DMS153 (cell line): ENCODE measurements at regions not wholly inside any gene's neighbourhood (a gene's known extent, or its start where the extent isn't known, plus 50 kb on each side); places are given as distances from the start of the nearest gene placed in this dataset.

Source experiments
- DNase-seq: peaks from one replicate; lab custom pipeline; 2025; lab: John Stamatoyannopoulos, UW

DNA sequence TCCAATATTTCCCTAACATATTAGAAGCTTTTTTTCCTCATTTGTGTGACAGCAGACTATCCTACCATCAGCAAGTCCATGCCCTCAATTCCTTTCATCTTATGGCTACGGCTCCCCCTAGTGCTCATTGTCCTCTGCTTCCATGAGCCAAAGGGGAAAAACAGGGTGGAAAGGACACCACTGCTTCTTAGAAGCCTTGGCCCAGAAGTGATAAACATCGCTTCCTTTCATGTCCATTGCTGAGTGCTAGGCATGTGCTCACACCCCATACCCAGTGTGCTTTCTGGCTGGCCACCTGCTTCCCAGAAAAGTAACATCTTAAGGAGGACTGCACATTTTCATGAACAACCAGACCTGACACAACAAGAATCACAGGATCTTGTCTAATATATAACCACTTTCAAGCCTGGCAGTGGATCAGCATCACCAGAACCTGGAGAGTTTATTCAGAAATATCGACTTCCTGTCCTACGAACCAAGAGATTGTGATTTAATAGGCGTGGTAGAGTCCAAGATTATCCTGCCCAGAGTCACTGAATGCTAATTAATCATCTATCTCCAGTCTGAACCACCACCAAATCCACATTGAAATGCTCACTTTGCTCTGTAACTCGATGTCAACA lies 650.5 kb upstream of the SORCS1 start:
- peak; percentile 38 for DNase-seq

- no peak for DNase-seq
Measured at GRCh38 chr10:107813451-107814162, 649.1 kb upstream of the SORCS1 start.

- DNase-seq = no peak
Measured at GRCh38 chr10:107809889-107810288, 645.4 kb upstream of the SORCS1 start.

- DNase-seq = no peak
Measured at GRCh38 chr10:107807836-107808235, 643.3 kb upstream of the SORCS1 start.

DNA sequence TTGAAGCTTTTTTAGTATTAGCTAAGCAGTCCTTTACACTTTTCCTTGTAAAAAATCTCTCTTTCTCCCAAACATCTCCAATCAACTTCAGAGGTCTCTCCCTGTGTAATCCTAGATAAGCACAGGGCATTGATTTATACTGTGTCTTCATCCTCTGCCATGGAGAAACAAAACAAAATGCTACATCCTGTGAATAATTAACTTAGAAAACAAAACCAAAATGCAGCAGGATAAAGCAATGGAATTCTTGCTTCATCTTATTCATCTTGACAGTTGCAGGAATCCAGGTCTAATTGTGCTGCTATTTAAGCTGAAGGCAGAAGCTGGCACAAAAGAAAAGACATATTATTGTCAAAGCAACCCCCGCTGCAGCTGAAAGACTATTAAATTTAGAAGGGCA lies 641.5 kb upstream of the SORCS1 start:
- DNase-seq = no peak

- DNase-seq = no peak
Measured at GRCh38 chr10:107803546-107803945, 639.0 kb upstream of the SORCS1 start.

- no peak for DNase-seq
Measured at GRCh38 chr10:107800061-107800460, 635.6 kb upstream of the SORCS1 start.

DNA sequence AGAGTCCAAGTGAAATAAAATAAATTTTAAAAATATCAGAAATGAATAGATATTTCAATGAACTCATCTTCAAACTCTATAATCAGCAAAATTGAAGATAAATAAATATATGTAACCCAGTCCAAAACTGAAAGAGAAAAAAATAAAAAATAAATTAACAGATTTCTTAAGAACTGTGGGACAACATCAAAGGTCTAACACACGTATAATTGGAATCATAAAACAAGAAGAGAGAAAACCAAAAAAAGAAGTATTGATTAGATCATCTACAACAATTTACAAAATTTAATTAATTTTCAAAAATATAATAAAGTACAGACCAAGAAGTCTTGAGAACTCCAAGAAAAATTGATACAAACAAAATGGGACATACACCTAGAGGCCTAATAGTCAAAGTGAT lies 625.8 kb upstream of the SORCS1 start:
- DNase-seq = no peak

GRCh38 chr10:107771066-107771465 lies 606.6 kb upstream of the SORCS1 start:
- no peak for DNase-seq

DNA sequence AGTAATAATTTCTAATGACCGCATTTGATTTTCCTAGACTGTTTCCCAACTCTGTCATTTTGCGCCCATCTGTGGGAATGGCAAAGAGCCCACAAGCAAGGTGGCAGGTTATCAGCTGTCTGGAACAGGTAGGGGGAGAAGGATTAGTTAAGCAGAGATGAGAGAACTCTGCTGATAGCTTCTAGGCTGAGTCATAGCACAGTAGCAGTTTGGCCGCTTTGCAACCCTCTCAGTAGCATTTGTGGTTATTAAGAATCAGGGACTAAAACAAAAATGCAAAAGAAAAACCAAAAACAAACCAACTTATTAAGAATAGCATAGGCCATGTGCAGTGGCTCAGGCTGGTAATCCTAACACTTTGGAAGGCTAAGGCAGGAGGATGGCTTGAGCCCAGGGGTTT lies 602.7 kb upstream of the SORCS1 start:
- DNase-seq = no peak

GRCh38 chr10:107754814-107755213 lies 590.3 kb upstream of the SORCS1 start:
- no peak for DNase-seq

- no peak for DNase-seq
Measured at GRCh38 chr10:107749235-107749634, 584.7 kb upstream of the SORCS1 start.

- no peak for DNase-seq
Measured at GRCh38 chr10:107747851-107748250, 583.3 kb upstream of the SORCS1 start.

DNA sequence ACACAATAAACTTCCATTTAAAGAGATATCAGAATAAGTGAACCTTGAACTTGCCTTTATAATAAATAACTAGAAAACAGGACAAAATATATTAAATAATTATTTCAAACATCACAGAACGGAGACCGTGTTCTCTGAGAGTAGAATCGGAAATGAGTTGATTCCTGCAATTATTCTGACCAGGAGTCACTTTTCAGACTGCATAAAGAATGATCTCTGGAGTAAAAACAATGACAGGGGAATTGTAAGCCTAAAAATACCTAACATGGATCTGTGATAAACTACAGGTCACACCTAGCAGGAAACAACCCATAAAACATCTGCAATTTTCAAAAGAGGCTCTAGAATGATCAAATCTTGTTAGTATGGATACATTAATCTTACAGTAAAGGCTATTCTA lies 577.5 kb upstream of the SORCS1 start:
- DNase-seq = no peak

GRCh38 chr10:107740962-107741690 lies 576.6 kb upstream of the SORCS1 start:
- DNase-seq = no peak

DNA sequence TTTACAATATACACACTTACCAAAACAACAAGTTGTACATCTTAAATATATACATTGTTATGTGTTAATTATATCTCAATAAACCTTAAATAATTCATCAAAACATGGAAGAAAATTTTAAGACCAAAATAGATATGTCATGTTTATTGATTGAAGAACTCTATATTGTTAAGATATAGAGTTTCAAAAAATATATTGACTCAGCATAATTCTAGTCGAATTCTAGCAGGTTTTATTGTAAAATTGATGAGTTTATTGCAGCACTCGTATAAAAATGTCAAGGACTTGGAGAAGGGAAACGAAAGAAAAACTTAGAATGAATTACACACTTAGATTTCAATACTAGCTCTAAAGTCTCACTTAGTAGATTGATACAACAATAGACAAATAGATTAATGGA lies 575.4 kb upstream of the SORCS1 start:
- no peak for DNase-seq

- no peak for DNase-seq
Measured at GRCh38 chr10:107733328-107734130, 569.0 kb upstream of the SORCS1 start.

- no peak for DNase-seq
Measured at GRCh38 chr10:107732045-107732444, 567.5 kb upstream of the SORCS1 start.

DNA sequence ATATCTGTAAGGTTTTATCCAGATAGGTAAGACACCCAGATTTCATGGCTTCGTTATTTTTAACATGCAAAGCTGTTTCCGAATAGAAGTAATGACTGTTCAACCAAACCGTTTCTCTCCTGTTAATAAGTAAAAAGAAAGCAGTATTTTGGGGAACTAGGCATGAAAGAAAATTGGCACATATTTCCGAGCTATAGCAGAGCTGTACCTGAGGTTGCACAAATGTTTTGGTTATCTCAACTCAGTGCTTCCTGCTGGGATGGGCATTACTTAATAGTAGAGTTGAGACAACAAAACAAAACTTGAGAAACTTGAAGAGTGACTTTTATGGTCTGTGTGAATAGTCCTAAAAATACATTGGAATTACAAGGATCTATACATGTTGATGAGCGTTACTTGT lies 564.3 kb upstream of the SORCS1 start:
- DNase-seq = no peak

DNA sequence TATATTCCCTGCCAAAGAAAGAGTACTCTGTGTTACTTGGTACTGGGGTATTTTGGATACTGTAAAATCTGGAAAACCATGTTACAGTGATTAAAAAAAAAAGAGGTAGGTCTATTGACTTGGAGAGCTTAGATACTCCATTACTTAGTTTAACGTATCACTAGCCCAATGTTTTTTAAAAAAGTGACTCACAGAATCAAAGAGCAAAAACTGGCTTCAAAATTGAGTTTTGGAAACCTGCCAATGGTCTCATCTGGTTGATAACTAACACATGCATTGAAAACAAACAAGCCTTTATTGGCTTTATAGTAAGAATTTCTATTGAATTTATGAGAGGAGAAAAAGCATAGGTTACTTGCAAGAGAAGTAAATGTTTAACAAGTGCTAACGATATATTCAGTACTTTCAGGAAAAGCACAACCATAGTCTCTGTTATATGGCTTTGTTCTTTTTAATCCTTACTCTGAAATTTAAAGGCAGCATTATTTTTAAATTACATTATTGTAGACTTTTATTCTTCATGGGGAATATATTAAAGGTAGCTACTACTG lies 563.3 kb upstream of the SORCS1 start:
- peak; percentile 31 for DNase-seq

GRCh38 chr10:107718864-107719263 lies 554.4 kb upstream of the SORCS1 start:
- no peak for DNase-seq

GRCh38 chr10:107717046-107717445 lies 552.5 kb upstream of the SORCS1 start:
- no peak for DNase-seq
